T-cell (primary cell): ENCODE measurements at regions not wholly inside any gene's neighbourhood (a gene's known extent, or its start where the extent isn't known, plus 50 kb on each side); places are given as distances from the start of the nearest gene placed in this dataset.

Source experiments
- ATAC-seq, 4 experiments: fragments of 200-7000 bp in 3 of 4; fragments of 150-1000 bp in 1 of 4; cut with Tn5 transposase; replicated peaks in 1 of 4; 1 replicate in 3 of 4; 2 replicates in 1 of 4; pipeline ENCODE4 v1.10.0; 2021; ENCODE audit warnings: moderate library complexity in 3 of 4, mild to moderate bottlenecking in 2 of 4, moderate number of reproducible peaks in 1 of 4
- CTCF ChIA-PET, 2 donors: fragments of 300-600 bp; sonication (Branson Sonifier 250); formaldehyde crosslinking; loops; one replicate each; lab custom pipeline; 2022; ENCODE audit warnings: antibody characterized with exemption in 2 of 2; lab: Charles Lee
- POLR2A ChIA-PET, 2 donors: fragments of 300-600 bp; sonication (Branson Sonifier 250); formaldehyde crosslinking; loops; one replicate each; lab custom pipeline; 2022; ENCODE audit warnings: antibody characterized with exemption in 2 of 2; lab: Charles Lee
- DNase-seq, 35 experiments: peaks; one replicate each; pipeline versions ENCODE4 v3.0.0 to v3.0.0-alpha.2; 2013 to 2023
- H3K27ac ChIP-seq: one replicate; pipeline ENCODE4 v1.5.1; 2013; ENCODE audit warnings: low read length
- H3K27me3 ChIP-seq, 2 experiments: replicated peaks in 1 of 2; 1 replicate in 1 of 2; 2 replicates in 1 of 2; pipeline versions ENCODE4 v1.6.1 to v1.7.0; 2013; ENCODE audit warnings: low read length in 1 of 2, mixed read lengths in 1 of 2; ENCODE audit not compliant: control insufficient read depth in 2 of 2, insufficient read depth in 2 of 2; ENCODE audit errors: extremely low read depth in 1 of 2
- H3K36me3 ChIP-seq, 2 donors: 1 replicate in 1 of 2; 2 replicates in 1 of 2; pipeline versions ENCODE4 v1.6.1 to v1.7.0; 2013; ENCODE audit warnings: low read length in 1 of 2; ENCODE audit not compliant: control insufficient read depth in 2 of 2, insufficient read depth in 1 of 2; ENCODE audit errors: extremely low read depth in 1 of 2
- H3K4me1 ChIP-seq, 2 experiments: 1 replicate in 1 of 2; 2 replicates in 1 of 2; pipeline versions ENCODE4 v1.6.1 to v1.7.0; 2013; ENCODE audit warnings: low read length in 2 of 2, mixed read lengths in 1 of 2; ENCODE audit not compliant: insufficient read depth in 2 of 2, control insufficient read depth in 1 of 2; ENCODE audit errors: extremely low read depth in 1 of 2
- H3K4me3 ChIP-seq, 2 donors: 1 replicate in 1 of 2; 2 replicates in 1 of 2; pipeline versions ENCODE4 v1.5.1 to v1.7.0; 2013; ENCODE audit warnings: mild to moderate bottlenecking in 2 of 2, low read length in 1 of 2, moderate library complexity in 1 of 2; ENCODE audit not compliant: control insufficient read depth in 1 of 2; ENCODE audit errors: extremely low read depth in 1 of 2
- H3K9me3 ChIP-seq: 2 replicates; pipeline ENCODE4 v1.7.0; 2013
- H3K27ac Mint-ChIP-seq, 2 donors: one replicate each; pipeline ENCODE4 v1.8.0; 2020 to 2021; ENCODE audit warnings: mild to moderate bottlenecking in 2 of 2, mixed read lengths in 2 of 2
- H3K27me3 Mint-ChIP-seq, 2 donors: one replicate each; pipeline ENCODE4 v1.8.0; 2021 to 2022; ENCODE audit warnings: mixed read lengths in 2 of 2
- H3K36me3 Mint-ChIP-seq: one replicate; pipeline ENCODE4 v1.8.0; 2021; ENCODE audit warnings: mixed read lengths
- H3K4me1 Mint-ChIP-seq, 3 donors: one replicate each; pipeline ENCODE4 v1.8.0; 2020 to 2022; ENCODE audit warnings: mixed read lengths in 3 of 3, mild to moderate bottlenecking in 1 of 3
- H3K4me3 Mint-ChIP-seq, 3 donors: one replicate each; pipeline ENCODE4 v1.8.0; 2020 to 2022; ENCODE audit warnings: mild to moderate bottlenecking in 3 of 3, mixed read lengths in 3 of 3, moderate library complexity in 3 of 3
- H3K9me3 Mint-ChIP-seq, 3 donors: one replicate each; pipeline ENCODE4 v1.8.0; 2020 to 2022; ENCODE audit warnings: mixed read lengths in 3 of 3
- WGBS: methylation state at CpG from one replicate; pipeline ENCODE4 v1.1.5; 2013; ENCODE audit warnings: missing lambda C conversion rate; ENCODE audit not compliant: insufficient coverage; 5-methylcytosine and 5-hydroxymethylcytosine counted together

GRCh38 chr20:48454671-48455490 lies 372.9 kb downstream of the PREX1 start:
- POLR2A ChIA-PET: no interaction called here
- Histone ChIP-seq H3K27ac (no peak overlapping the region), H3K36me3 (no peaks in the 10 kb centered on the region), H3K27me3 (peaks cover 0 to 44% of the 10 kb centered on the region in 2 experiments), H3K4me3 (no peak overlapping the region), H3K4me1 (no peaks in the 10 kb centered on the region), H3K9me3 (no peaks in the 10 kb centered on the region)
- CTCF ChIA-PET: no interaction called here
- H3K36me3 Mint-ChIP-seq: no peaks in the 10 kb centered on the region
- peaks cover 0 to 4% (median 0%) of the 10 kb centered on the region in 3 donors for H3K4me1 Mint-ChIP-seq
- DNase-seq (no peak), ATAC-seq (no peak)
- H3K9me3 Mint-ChIP-seq: no peaks in the 10 kb centered on the region
- H3K27ac Mint-ChIP-seq: no peak overlapping the region
- no peak overlapping the region for H3K4me3 Mint-ChIP-seq
- H3K27me3 Mint-ChIP-seq: peaks cover 12 to 22% of the 10 kb centered on the region in 2 donors
- WGBS: 58% methylated on average over 6 of the region's 14 CpGs

GRCh38 chr20:48453477-48454093 lies 374.2 kb downstream of the PREX1 start:
- Mint-ChIP-seq H3K27ac (no peak overlapping the region), H3K27me3 (peaks cover 12 to 22% of the 10 kb centered on the region in 2 donors), H3K36me3 (no peaks in the 10 kb centered on the region), H3K4me3 (no peak overlapping the region), H3K9me3 (no peaks in the 10 kb centered on the region), H3K4me1 (peaks cover 0 to 4% (median 0%) of the 10 kb centered on the region in 3 donors)
- H3K4me3 ChIP-seq: no peak overlapping the region
- H3K4me1 ChIP-seq: no peaks in the 10 kb centered on the region
- DNase-seq: no peak
- WGBS: 79% methylated on average over 12 of the region's 15 CpGs
- no peak for ATAC-seq
- ChIA-PET CTCF (no interaction called here), POLR2A (no interaction called here)
- no peak overlapping the region for H3K27ac ChIP-seq
- H3K36me3 ChIP-seq: no peaks in the 10 kb centered on the region
- H3K9me3 ChIP-seq: no peaks in the 10 kb centered on the region
- peaks cover 0 to 36% of the 10 kb centered on the region in 2 experiments for H3K27me3 ChIP-seq

- H3K27ac ChIP-seq: no peak overlapping the region
- DNase-seq: no peak
- WGBS: 87% methylated on average over 4 of the region's 6 CpGs
- CTCF ChIA-PET: no interaction called here
- no peak overlapping the region for H3K4me3 ChIP-seq
- POLR2A ChIA-PET: no interaction called here
- H3K36me3 ChIP-seq: no peaks in the 10 kb centered on the region
- no peaks in the 10 kb centered on the region for H3K9me3 Mint-ChIP-seq
- peaks cover 7 to 16% of the 10 kb centered on the region in 2 donors for H3K27me3 Mint-ChIP-seq
- H3K4me1 Mint-ChIP-seq: peaks cover 0 to 4% (median 0%) of the 10 kb centered on the region in 3 donors
- H3K36me3 Mint-ChIP-seq: no peaks in the 10 kb centered on the region
- H3K27ac Mint-ChIP-seq: no peak overlapping the region
- no peak overlapping the region for H3K4me3 Mint-ChIP-seq
- ATAC-seq: no peak
- H3K9me3 ChIP-seq: no peaks in the 10 kb centered on the region
- H3K27me3 ChIP-seq: peaks cover 0 to 40% of the 10 kb centered on the region in 2 experiments
- no peaks in the 10 kb centered on the region for H3K4me1 ChIP-seq
Measured at GRCh38 chr20:48451401-48451800, 376.4 kb downstream of the PREX1 start.

GRCh38 chr20:48448666-48449600 lies 378.9 kb downstream of the PREX1 start:
- ChIA-PET POLR2A (no interaction called here), CTCF (no interaction called here)
- ATAC-seq (no peak), DNase-seq (no peak)
- peaks cover 0 to 2% of the 10 kb centered on the region in 2 donors for H3K27me3 Mint-ChIP-seq
- H3K27ac ChIP-seq: no peak overlapping the region
- WGBS: 62% methylated on average over 8 of the region's 10 CpGs
- peaks cover 5 to 11% (median 10%) of the 10 kb centered on the region in 3 donors for H3K9me3 Mint-ChIP-seq
- no peaks in the 10 kb centered on the region for H3K9me3 ChIP-seq
- H3K4me3 Mint-ChIP-seq: no peak overlapping the region
- H3K4me1 ChIP-seq: no peaks in the 10 kb centered on the region
- H3K36me3 ChIP-seq: no peaks in the 10 kb centered on the region
- H3K36me3 Mint-ChIP-seq: no peaks in the 10 kb centered on the region
- H3K4me1 Mint-ChIP-seq: no peaks in the 10 kb centered on the region
- peaks cover 0 to 22% of the 10 kb centered on the region in 2 experiments for H3K27me3 ChIP-seq
- no peak overlapping the region for H3K4me3 ChIP-seq
- no peak overlapping the region for H3K27ac Mint-ChIP-seq

GRCh38 chr20:48447456-48447855 lies 380.3 kb downstream of the PREX1 start:
- no peak overlapping the region for H3K4me3 ChIP-seq
- H3K36me3 ChIP-seq: no peaks in the 10 kb centered on the region
- H3K4me3 Mint-ChIP-seq: no peak overlapping the region
- CTCF ChIA-PET: no interaction called here
- H3K27me3 Mint-ChIP-seq: peaks cover 0 to 4% of the 10 kb centered on the region in 2 donors
- DNase-seq (no peak), ATAC-seq (no peak)
- 76% methylated on average over 4 of the region's 4 CpGs for WGBS
- H3K27ac ChIP-seq: no peak overlapping the region
- no peak overlapping the region for H3K27ac Mint-ChIP-seq
- H3K4me1 Mint-ChIP-seq: no peaks in the 10 kb centered on the region
- H3K9me3 Mint-ChIP-seq: peaks cover 7 to 14% (median 10%) of the 10 kb centered on the region in 3 donors
- POLR2A ChIA-PET: no interaction called here
- H3K36me3 Mint-ChIP-seq: no peaks in the 10 kb centered on the region
- H3K9me3 ChIP-seq: no peaks in the 10 kb centered on the region
- H3K4me1 ChIP-seq: no peaks in the 10 kb centered on the region
- H3K27me3 ChIP-seq: peaks cover 0 to 17% of the 10 kb centered on the region in 2 experiments

- H3K4me1 ChIP-seq: no peaks in the 10 kb centered on the region
Measured at GRCh38 chr20:48445827-48446226, 382.0 kb downstream of the PREX1 start.

More at GRCh38 chr20:48445827-48446226, 382.0 kb downstream of the PREX1 start:
- Mint-ChIP-seq H3K4me3 (no peak overlapping the region), H3K9me3 (peaks cover 7 to 14% (median 10%) of the 10 kb centered on the region in 3 donors), H3K36me3 (no peaks in the 10 kb centered on the region), H3K27me3 (peaks cover 6 to 8% of the 10 kb centered on the region in 2 donors), H3K4me1 (no peaks in the 10 kb centered on the region), H3K27ac (no peak overlapping the region)
- ChIA-PET POLR2A (no interaction called here), CTCF (no interaction called here)
- H3K4me3 ChIP-seq: no peak overlapping the region
- H3K27ac ChIP-seq: no peak overlapping the region
- H3K9me3 ChIP-seq: no peaks in the 10 kb centered on the region
- DNase-seq (no peak), ATAC-seq (no peak)
- WGBS: 33% methylated on average over 1 of the region's 6 CpGs
- H3K27me3 ChIP-seq: peaks cover 0 to 13% of the 10 kb centered on the region in 2 experiments
- H3K36me3 ChIP-seq: no peaks in the 10 kb centered on the region
